GM18861 (cell line): ENCODE measurements at regions not wholly inside any gene's neighbourhood (a gene's known extent, or its start where the extent isn't known, plus 50 kb on each side); places are given as distances from the start of the nearest gene placed in this dataset.

Experiments
- ATAC-seq: cut with Tn5 transposase; IDR thresholded peaks from one replicate; pipeline ENCODE4 v1.9.1; 2021; ENCODE audit not compliant: unreplicated experiment

DNA sequence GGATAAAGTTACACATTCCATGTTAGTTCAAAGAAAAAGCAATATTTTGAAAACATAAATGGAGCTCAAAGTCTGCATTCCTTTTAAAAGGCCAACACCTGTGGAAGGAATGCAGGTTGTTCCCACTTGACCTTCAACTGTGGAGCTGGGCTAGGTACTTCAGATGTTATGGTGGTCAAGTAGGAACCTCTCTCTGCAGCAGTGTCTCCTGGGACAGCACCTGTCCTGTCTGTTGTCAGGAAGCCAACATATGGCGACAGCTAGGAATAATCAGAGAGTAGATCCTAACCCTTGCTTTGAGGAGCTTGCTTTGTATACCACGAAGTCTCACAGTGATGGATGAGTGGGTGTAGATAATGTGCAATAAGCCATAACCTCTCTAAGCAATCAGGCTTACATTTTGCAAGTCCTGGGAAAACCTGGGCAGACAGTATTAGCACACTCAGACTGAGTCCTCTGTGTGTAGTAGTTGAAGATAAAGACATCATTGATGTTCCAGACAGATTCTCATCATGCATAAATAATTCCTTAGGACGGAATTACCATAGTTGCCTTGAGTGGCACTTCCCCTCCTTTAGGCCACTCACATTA, 347.5 kb downstream of the PRL start:
- no peak for ATAC-seq

DNA sequence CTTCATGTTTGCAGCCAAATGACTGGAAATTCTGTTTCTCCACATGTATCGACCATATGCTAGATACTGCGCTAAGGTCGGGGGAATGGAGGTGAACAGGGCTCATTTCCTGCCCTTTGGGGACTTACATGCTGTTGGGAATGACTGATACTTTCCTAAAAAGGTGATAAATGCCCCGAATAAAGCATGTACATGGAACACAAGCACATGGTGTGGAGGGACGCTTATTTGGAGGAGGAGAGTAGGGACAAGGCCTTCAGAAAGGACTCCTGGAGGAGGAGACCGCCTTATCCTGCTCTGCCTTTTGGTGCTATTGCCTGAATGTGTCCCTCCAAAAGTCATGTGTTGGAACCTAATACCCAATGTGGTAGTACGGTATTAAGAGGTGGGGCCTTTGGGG, 344.5 kb downstream of the PRL start:
- no peak for ATAC-seq

DNA sequence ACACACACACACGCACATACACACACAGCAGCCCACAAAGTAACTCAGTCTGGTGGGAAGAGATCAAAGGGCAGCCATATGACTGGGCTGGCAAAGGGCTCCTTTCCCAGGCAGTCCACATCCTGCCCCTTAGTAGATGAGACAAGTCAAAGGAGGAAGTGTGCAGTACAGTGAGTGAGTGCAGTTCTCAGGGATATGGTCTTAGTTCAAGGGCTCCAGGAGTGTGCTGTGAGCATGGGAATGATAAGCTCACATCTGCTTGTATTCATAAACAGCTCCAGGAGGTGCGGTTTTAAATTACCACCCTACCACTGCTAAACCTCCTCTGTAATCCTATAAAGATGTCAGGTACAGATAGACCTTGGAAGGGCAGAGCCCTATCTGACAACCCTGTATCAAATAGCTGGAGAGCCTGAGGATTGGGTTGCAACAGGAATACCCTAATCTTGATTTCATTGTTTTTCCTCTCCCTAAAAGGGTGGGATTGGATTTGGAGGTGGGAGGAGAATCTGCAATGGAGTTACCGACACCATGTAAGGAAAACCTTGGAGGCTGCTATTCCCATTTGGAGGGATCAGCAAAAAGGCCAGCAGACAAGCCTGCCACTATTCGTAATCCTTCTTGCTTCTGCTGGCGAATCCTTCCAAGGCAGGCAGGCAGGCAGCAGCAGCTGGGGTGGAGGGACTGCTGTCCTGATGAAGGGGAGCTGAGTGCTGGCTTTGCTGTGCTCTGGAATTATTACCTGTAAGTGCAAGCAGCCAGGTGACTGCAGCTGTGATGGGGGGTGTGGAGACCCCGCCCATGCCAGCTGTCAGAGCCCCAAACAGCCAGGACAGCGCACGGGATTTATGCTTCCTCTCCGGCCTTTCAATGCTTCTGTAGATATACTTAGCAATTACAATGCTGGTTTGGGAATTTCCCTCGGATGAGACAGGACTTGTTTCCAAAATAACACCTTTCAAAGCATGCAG, 342.7 kb downstream of the PRL start:
- no peak for ATAC-seq

DNA sequence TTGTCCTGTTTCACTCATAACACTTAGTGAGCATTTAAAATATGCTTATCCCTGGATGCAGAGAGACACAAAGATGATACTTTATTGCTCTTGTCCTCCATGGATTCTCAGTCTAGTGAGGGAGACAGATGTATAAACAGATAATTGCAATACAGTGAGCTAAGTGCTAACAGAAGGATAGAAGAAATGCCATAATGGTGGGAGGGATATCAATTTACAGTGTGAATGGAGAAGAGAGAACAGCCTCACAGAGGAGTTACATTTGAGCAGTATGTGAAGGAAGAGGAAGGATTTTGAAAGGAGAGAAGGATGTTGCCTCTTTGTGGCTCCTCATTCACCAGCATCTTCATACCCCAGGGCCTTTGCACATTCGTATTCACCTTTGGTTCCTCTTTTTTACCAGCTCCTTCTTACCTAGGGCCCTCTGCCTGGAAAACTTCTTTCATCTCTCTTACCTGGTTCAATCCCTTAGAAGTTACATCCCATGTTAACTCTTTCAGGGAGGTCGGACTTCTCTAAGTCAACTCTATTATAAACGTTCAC, 341.7 kb downstream of the PRL start:
- ATAC-seq = no peak

DNA sequence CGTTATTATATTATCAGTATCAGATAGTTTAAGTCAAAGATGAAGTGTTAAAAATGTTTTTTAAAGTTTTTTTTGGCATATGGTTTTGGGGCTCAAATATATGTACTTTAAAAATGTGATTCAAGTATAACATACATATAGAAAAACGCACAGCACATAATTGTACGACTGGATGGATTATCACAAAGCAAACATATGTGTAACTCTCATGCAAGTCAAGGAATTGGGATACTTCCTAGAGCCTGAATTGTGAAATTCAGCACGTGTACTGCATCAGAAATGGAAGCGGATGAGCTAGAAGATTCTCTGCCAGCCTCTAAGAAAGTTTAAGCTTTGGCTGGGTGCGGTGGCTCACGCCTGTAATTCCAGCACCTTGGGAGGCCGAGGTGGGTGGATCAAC, 340.9 kb downstream of the PRL start:
- ATAC-seq = no peak

DNA sequence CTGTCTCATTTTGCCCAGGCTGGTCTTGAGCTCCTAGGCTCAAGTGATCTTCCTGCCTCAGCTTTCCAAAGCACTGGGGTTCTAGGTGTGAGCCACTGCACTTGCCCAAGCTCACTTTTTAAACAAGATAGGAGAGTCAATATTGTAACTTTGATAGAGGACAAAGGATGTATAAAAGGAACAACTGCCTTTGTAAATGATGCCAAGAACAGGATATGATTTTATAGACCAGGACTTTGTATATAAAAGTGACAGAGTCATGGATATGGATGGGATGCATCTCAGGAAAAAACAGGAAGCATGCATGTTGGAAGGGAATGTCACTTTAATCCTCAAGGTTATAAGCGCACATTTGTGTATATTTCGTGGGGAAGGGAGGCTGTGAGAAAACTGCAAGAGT, 338.4 kb downstream of the PRL start:
- ATAC-seq = no peak

DNA sequence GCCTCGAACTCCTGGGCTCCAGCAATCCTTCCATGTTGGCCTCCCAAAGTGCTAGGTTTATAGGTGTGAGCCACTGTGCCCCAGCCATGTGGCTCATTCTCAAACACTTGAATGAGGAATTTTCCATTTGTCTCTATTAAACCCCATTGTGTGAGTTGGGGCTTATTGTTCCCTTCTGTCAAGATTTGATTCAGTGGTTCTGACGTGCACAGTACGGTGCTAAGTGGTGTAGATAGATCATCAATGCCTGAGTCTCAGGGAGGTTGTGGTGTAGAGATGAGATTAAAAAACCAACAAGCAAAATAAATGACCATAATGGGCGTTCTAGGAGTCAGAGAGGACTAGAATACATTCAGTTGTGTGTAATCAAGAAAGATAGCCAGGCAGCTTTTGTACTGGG, 335.6 kb downstream of the PRL start:
- no peak for ATAC-seq

DNA sequence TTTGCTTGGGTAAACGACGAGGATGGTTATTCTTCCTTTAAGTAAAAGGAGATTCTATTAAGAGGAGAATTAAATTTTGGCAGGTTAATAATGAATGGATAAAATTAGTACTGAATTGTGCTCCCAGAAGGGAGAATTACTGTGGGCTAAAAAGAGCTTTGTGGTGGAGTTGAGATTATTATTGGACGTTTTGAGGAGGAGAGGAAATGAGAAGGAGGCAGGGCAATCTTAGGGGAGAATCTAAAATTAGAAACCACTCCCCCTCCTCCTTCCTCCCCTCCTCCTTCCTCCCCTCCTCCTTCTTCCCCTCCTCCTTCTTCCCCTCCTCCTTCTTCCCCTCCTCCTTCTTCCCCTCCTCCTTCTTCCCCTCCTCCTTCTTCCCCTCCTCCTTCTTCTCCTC, 331.8 kb downstream of the PRL start:
- ATAC-seq = no peak

DNA sequence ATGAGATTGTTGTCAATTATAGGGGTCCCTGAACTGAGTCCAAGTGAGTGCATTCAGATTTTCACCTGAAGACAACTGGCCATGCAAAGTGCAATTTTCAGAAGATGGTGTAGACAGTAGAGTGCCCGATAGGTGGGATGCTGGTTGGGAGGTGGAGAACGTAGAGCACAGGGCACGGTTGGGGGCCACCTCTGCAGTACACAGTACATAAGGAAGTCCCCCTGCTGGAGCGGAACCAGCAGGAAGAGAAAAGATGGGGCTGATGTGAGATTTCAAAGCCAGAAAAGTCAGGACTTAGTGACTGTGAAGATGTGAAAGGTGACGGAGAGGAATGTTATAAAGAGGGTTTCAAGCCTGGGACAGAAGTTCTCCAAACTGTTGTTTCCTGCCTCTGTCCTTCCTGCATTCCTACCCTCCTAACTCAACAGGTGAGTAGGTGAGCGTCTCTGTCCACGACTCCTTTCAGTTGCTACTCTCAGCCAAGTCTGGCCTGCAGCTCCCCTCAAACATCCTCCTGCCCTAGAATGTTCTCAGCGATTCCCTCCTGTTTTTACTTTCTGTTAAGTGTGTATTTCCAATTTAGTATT, 330.8 kb downstream of the PRL start:
- no peak for ATAC-seq

DNA sequence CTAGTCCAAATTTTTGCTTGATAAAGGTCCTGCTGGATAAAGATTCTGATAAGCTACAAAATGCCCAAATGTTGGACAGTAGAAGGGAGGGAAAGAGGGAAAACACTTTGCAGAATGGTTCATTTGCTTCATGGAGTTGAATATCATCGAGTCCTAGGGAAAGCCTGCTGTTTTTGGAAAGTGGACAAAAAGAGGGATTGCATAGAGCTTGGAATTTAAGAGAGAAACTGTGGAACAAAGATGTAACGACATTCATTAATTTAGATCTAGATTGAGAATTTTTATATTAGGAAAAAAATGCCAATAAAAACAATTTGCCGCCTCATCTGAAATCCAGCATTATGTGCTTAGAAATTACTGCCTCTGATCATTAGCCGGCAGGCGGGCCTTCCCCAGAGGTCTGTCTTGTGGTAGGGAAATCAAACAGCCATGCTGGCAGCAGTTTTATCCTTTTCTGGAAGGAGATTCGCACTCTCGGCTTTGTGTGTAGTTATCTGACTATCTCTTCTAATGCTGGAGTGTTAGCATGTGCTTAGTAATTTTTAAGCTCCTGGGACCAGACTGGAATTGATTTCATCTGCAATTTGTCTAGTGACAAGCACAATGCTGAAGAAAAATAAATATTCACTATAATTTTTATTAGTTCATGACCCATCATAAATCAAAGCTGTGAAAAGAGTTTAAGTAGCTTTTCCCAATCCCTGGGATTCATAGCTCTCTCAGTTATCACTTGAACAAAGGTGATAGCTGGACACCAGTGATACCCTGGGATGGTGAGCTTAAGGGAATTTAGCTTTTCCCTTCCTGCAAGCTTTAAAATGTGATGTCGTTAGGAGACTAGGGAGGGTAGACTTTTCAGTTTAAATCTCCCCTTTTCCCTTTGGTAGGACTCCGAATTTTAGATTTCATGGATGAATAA, 329.5 kb downstream of the PRL start:
- ATAC-seq = no peak

DNA sequence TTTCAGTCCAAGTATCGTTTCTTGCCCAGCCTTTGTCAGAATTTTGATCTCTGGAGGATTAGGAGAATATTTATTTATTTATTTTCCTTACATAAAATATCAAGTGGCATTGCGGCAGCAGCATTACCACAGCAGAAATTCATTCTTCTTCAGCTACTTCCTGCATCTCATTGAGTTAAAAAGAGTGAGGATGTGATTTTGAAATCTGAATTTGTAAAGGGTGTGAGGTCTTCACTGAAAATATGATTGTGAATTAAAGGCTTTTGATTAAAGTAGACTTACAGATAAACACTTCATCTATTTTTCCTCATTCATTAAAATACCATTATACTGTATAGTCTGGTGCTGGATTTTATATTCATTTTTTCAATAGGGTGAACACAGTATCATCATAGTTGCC, 328.4 kb downstream of the PRL start:
- no peak for ATAC-seq

DNA sequence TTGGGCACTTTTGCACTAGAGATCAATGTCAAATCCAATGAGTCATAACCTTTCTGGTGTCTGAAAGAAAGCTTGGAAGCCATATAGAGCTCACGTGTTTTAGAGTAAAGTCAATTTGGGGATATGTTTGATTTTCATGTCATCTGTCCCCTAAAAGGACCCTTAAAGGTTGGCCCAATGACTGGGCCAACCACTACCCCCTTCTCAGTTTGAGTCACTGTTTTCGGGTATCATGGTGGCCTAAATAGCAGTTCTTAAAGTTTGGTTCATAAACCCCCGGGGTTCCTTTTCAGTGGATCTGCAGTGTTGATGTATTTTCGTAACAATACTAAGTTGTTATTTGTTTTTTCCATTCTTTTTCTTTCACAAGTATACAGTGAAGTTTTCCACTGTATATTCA, 327.6 kb downstream of the PRL start:
- no peak for ATAC-seq

DNA sequence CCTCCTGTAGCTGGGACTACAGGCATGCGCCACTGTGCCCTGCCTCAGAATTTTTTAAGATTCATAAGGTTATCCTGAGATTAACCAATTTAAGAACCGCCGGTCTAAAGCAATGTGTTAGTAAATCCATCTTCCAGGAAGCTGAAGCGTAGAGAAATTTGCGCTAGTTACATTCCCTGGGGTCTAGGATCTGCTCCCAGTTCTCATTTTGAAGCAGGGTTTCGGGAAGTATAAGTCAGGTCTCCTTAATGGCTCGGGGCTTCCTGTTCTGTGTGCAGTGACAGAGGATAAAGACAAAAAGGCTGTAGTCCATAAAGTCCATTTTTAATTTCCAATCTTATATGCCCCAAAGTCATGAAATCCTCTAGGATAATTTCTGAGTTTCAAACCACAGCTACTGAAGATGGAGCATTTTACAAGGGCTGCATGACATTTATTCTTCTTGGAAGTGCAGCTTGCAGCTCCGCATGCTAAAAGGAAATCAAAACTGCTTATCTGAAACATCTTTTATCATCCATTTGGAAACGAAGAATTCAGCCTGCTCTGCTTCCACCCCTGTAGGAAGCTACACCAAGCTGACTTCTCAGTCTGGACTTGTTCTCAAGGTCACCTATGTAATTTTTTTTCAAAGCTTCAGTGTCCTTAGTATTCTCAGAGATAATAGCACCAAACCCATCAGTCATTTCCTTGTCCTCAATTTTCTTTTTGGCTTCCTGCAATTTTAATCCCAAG, 326.1 kb downstream of the PRL start:
- ATAC-seq = no peak

DNA sequence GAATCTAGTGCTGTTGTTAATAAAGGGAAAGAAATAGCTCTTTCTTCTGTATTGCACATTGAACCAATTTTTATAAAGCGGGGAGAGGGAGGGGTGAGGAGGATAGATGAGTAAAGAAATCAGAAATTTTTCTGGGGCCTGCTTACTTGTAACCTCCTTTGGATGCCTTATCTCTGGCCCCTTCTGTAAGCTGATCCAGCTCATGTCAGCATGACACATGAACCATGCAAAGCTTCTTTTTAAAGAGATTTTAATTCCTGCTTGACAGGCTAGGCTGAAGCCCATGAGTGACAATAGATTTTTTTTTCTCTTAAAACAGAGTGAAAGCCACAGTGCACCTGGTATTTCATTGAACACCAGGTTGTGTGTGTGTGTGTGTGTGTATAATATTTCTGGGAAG, 325.3 kb downstream of the PRL start:
- no peak for ATAC-seq

DNA sequence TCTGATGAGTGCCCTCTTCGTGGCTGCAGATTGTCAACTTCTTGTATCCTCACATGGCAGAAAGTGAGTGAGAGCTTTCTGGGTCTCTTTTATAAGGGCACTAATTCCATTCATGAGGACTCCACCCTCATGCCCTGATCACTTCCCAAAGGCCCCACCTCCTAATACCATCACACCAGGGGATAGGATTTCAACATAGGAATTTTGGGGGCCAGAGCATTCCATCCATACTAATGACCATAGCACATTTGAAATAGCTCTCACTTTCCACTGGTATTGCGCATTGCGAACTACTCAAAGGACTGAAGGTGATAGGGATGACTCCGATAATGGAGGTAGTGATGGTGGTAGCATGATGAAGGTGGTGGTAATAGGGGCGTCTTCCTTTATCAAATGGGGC, 324.3 kb downstream of the PRL start:
- no peak for ATAC-seq

DNA sequence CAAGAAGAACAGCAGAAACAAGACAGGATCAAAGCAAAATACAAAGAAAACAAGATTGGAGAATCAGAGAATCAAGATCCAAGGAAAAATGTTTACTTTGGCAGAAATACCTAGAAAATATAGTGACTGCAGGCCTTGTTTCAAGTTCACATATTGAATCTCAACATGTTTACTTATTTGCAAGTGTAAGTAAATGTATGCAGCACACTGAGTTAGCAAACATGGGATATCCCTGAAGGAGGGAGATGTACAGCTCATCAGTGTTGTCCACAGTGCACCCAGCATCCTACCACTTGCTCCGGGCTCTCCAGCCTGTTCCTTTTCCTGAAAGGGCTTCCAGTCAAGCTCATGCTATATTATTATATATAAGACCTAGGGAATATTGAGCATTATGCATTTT, 319.5 kb downstream of the PRL start:
- no peak for ATAC-seq

DNA sequence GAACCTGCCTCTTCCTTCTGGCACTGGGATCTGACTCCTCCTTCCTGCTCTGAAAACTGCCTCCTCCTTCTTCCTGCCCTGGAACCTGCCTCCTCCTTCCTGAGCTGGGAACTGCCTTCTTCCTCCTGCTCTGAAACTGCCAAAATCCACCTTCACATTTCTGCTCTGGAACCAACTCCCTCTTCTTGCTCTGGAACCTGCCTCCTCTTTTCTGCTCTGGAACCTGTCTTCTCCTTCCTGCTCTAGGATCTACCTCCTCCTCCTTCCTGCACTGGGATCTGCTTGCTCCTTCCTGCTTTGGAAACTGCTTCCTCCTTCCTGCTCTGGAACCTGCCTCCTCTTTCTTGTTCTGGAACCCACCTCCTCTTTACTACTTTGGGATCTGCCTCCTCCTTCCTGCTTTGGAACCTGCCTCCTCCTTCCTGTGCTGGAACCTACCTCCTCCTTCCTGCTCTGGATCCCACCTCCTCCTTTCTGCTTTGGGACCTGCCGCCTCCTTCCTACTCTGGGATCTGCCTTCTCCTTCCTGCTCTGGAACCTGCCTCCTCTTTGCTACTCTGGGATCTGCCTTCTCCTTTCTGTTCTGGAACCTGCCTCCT, 315.5 kb downstream of the PRL start:
- no peak for ATAC-seq

DNA sequence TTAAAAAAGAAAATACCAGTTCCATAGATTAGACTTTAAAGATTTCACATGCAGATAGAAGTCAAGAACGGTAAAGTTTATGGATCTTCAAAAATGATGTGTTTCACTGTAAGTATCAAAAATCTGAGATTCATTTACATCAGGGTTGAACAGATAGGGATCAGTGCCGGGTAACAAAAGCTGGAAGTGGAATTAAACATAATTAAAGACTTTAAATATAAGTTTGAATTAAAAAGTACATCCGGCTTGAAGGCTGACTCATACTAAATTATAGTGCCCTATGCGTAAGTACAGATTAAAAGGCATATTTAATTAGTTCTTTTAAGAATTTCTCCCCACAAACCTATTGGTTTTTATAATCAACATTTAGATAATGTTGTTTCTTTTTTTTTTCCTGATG, 312.7 kb downstream of the PRL start:
- no peak for ATAC-seq

DNA sequence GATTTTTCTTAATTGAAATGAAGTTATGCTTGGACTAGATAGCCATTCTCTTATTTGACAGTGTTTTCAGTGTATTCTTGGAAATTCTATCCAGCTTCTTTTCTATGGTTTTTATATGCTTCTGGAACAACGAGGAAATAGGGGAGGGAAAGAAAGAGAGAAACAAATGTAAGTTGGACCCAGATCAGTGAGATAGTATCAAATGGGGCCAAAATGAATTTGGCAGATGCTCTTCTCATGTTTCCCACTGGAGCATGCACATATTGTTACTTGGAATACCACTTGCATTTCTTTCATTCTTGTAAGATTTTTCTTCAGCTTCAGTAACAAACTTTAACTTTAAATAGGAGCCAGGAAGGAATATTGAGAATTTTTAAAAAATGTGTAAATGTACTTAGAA, 312.3 kb downstream of the PRL start:
- no peak for ATAC-seq

DNA sequence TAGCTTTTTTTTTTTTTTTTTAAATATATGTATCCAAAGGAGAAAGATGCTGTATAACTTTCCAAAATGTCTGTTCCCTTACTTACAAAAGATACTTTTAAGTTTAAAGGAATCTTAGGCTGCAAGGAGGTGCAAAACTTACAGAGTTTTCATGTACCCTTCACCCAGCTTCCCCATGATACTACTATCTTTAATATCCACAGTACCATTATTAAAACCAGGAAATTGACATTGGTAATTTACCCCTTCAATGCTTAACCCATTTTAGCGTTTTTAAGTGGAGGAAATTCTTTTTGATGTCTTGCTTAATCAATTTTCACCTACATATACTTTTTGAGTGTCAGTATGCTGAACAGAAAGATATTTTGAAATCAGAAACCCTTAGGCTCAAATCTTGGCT, 310.9 kb downstream of the PRL start:
- no peak for ATAC-seq
